B cell (primary cell): ENCODE measurements at regions not wholly inside any gene's neighbourhood (a gene's known extent, or its start where the extent isn't known, plus 50 kb on each side); places are given as distances from the start of the nearest gene placed in this dataset.

Source experiments
- EZH2 ChIP-seq: IDR thresholded peaks from 2 replicates; pipeline ENCODE4 v1.6.1; 2012; ENCODE audit warnings: borderline replicate concordance, low read depth, mild to moderate bottlenecking, moderate library complexity, low read length; ENCODE audit not compliant: insufficient read depth, poor library complexity, severe bottlenecking
- TF ChIP-seq, protein P1 (sequence below): fragments of 200-600 bp; IDR thresholded peaks from one replicate; pipeline ENCODE4 v1.8.0; 2022; ENCODE audit warnings: antibody characterized with exemption, mild to moderate bottlenecking

DNA sequence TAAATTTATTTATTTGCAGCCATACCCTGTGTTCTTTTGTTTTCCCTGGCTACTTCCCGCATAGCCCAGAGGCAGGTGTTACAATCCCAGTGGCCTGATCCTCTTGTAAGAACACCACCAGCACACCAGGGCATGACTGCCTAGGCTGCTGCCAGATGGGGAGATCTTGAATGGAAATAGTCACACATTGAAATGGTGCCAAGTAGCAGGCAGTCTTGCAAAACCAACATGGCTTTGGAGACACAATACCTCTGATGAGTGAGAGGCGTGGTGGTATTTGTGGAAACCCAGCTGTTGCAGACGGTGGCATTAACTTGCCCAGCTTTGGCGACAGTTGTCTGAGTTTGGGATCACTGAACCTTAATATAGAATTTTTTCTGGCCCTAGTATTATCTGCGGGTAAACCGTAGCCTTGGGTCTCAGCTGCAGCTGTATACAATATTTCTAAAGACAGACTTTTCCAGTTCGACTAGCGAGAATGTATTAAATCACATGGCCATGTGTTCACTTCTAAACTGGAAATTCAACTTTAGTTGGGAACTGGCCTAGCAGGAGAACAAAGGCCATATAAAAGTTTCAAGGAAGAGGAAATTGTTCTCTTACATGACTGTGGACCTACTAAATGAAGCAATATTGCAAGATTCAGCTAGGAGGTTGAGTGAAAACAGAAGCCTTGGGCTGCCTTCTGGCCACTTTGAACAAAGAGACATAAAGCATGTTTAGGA, 277.0 kb downstream of the SMARCA2 start:
- TF ChIP-seq, protein P1, sequence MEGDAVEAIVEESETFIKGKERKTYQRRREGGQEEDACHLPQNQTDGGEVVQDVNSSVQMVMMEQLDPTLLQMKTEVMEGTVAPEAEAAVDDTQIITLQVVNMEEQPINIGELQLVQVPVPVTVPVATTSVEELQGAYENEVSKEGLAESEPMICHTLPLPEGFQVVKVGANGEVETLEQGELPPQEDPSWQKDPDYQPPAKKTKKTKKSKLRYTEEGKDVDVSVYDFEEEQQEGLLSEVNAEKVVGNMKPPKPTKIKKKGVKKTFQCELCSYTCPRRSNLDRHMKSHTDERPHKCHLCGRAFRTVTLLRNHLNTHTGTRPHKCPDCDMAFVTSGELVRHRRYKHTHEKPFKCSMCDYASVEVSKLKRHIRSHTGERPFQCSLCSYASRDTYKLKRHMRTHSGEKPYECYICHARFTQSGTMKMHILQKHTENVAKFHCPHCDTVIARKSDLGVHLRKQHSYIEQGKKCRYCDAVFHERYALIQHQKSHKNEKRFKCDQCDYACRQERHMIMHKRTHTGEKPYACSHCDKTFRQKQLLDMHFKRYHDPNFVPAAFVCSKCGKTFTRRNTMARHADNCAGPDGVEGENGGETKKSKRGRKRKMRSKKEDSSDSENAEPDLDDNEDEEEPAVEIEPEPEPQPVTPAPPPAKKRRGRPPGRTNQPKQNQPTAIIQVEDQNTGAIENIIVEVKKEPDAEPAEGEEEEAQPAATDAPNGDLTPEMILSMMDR, result no peak
- no peak for TF ChIP-seq EZH2
